Activated CD8-positive, alpha-beta memory T cell treated with anti-CD3 and anti-CD28 coated beads, Interleukin-2, amount 50 U/mL, for 24 hours (primary cell): ENCODE measurements at regions not wholly inside any gene's neighbourhood (a gene's known extent, or its start where the extent isn't known, plus 50 kb on each side); places are given as distances from the start of the nearest gene placed in this dataset.

Source experiments
- DNase-seq: peaks from one replicate; pipeline ENCODE4 v3.0.0-alpha.2; 2020; ENCODE audit errors: extremely low read depth

GRCh38 chr15:62684123-62684808, 358.3 kb upstream of the TPM1 start:
- DNase-seq: no peak

GRCh38 chr15:62691008-62691407, 351.5 kb upstream of the TPM1 start:
- DNase-seq: no peak

- DNase-seq: no peak
Observed at GRCh38 chr15:62697636-62698035, 344.9 kb upstream of the TPM1 start.

- no peak for DNase-seq
Observed at GRCh38 chr15:62698646-62699045, 343.9 kb upstream of the TPM1 start.

- DNase-seq: no peak
Observed at GRCh38 chr15:62706317-62706716, 336.2 kb upstream of the TPM1 start.

- no peak for DNase-seq
Observed at GRCh38 chr15:62708470-62708869, 334.1 kb upstream of the TPM1 start.

GRCh38 chr15:62709261-62709660, 333.3 kb upstream of the TPM1 start:
- DNase-seq: no peak

GRCh38 chr15:62711691-62712454, 330.7 kb upstream of the TPM1 start:
- DNase-seq: no peak

GRCh38 chr15:62712455-62712839, 330.1 kb upstream of the TPM1 start:
- DNase-seq: no peak

GRCh38 chr15:62715946-62716345, 326.6 kb upstream of the TPM1 start:
- DNase-seq: no peak

GRCh38 chr15:62717496-62717895, 325.1 kb upstream of the TPM1 start:
- no peak for DNase-seq

GRCh38 chr15:62719316-62719715, 323.2 kb upstream of the TPM1 start:
- DNase-seq: no peak

GRCh38 chr15:62722237-62722636, 320.3 kb upstream of the TPM1 start:
- no peak for DNase-seq

GRCh38 chr15:62726461-62726860, 316.1 kb upstream of the TPM1 start:
- no peak for DNase-seq

- no peak for DNase-seq
Observed at GRCh38 chr15:62727501-62727900, 315.0 kb upstream of the TPM1 start.

- no peak for DNase-seq
Observed at GRCh38 chr15:62730825-62731224, 311.7 kb upstream of the TPM1 start.

- DNase-seq: no peak
Observed at GRCh38 chr15:62732078-62732477, 310.5 kb upstream of the TPM1 start.

- DNase-seq: no peak
Observed at GRCh38 chr15:62734706-62735105, 307.8 kb upstream of the TPM1 start.

- no peak for DNase-seq
Observed at GRCh38 chr15:62736756-62737155, 305.8 kb upstream of the TPM1 start.

GRCh38 chr15:62737551-62737950, 305.0 kb upstream of the TPM1 start:
- no peak for DNase-seq

GRCh38 chr15:62739082-62739481, 303.5 kb upstream of the TPM1 start:
- DNase-seq: no peak

- DNase-seq: no peak
Observed at GRCh38 chr15:62739507-62739906, 303.0 kb upstream of the TPM1 start.
